ENCODE measurements at regions not wholly inside any gene's neighbourhood (a gene's known extent, or its start where the extent isn't known, plus 50 kb on each side); places are given as distances from the start of the nearest gene placed in this dataset.
A peak's percentile ranks its signal among the peaks of the same experiment; 100 is the strongest.

- intact Hi-C loops (cut with micrococcal nuclease), result no loop called here
These were observed 329.8 kb downstream of the MCTP2 start for GRCh38 chr15:94561036-94561689.

GRCh38 chr15:94563456-94563855 is 332.1 kb downstream of the MCTP2 start:
- peaks cover 9 to 12% of the 10 kb centered on the region in 2 donors for H3K27me3 Mint-ChIP-seq
- Histone ChIP-seq H3K36me3 (ENCODE audit: insufficient read depth, low read length) (no peaks in the 10 kb centered on the region), H3K27ac (ENCODE audit: low read depth, low read length) (no peak overlapping the region), H3K27me3 (ENCODE audit: insufficient read depth, low read length) (no peaks in the 10 kb centered on the region), H3K9me3 (ENCODE audit: control insufficient read depth in 1 of 2, low read length in 2 of 2) (no peaks in the 10 kb centered on the region), H3K4me3 (ENCODE audit: low read length in 2 of 2) (no peak overlapping the region), H3K4me1 (ENCODE audit: insufficient read depth, low read length) (no peaks in the 10 kb centered on the region)
- H3K36me3 Mint-ChIP-seq, result no peaks in the 10 kb centered on the region
- DNase-seq, result no peak
- H3K27ac Mint-ChIP-seq, result no peak overlapping the region
- ChIA-PET CTCF (ENCODE audit: partially characterized antibody) (no interaction called here), POLR2A (ENCODE audit: partially characterized antibody) (no interaction called here)
- intact Hi-C loops (cut with micrococcal nuclease), result no loop called here
- H3K4me1 Mint-ChIP-seq, result no peaks in the 10 kb centered on the region
- H3K9me3 Mint-ChIP-seq, result peaks cover 0 to 10% (median 3%) of the 10 kb centered on the region in 8 donors
- H3K4me3 Mint-ChIP-seq, result no peak overlapping the region

More at GRCh38 chr15:94561036-94561689, 329.8 kb downstream of the MCTP2 start:
- H3K27me3 ChIP-seq (ENCODE audit: insufficient read depth, low read length), result no peaks in the 10 kb centered on the region
- H3K4me1 ChIP-seq (ENCODE audit: insufficient read depth, low read length), result no peaks in the 10 kb centered on the region
- H3K27ac ChIP-seq (ENCODE audit: low read depth, low read length), result no peak overlapping the region
- ChIA-PET POLR2A (ENCODE audit: partially characterized antibody) (no interaction called here), CTCF (ENCODE audit: partially characterized antibody) (no interaction called here)
- Mint-ChIP-seq H3K9me3 (peaks cover 0 to 10% (median 4%) of the 10 kb centered on the region in 8 donors), H3K36me3 (no peaks in the 10 kb centered on the region), H3K4me1 (no peaks in the 10 kb centered on the region), H3K27ac (no peak overlapping the region), H3K4me3 (no peak overlapping the region), H3K27me3 (peaks cover 6 to 11% of the 10 kb centered on the region in 2 donors)
- H3K4me3 ChIP-seq (ENCODE audit: low read length in 2 of 2), result no peak overlapping the region
- DNase-seq, result no peak
- no peaks in the 10 kb centered on the region for H3K9me3 ChIP-seq (ENCODE audit: control insufficient read depth in 1 of 2, low read length in 2 of 2)
- H3K36me3 ChIP-seq (ENCODE audit: insufficient read depth, low read length), result no peaks in the 10 kb centered on the region

- peaks cover 25 to 27% of the 10 kb centered on the region in 2 donors for H3K27me3 Mint-ChIP-seq
- ChIA-PET POLR2A (ENCODE audit: partially characterized antibody) (no interaction called here), CTCF (ENCODE audit: partially characterized antibody) (no interaction called here)
- no peak overlapping the region for H3K4me3 ChIP-seq (ENCODE audit: low read length in 2 of 2)
- H3K4me1 ChIP-seq (ENCODE audit: insufficient read depth, low read length), result no peaks in the 10 kb centered on the region
- no peaks in the 10 kb centered on the region for H3K9me3 ChIP-seq (ENCODE audit: control insufficient read depth in 1 of 2, low read length in 2 of 2)
- no peak overlapping the region for H3K27ac Mint-ChIP-seq
- intact Hi-C loops (cut with micrococcal nuclease), result no loop called here
- no peaks in the 10 kb centered on the region for H3K36me3 ChIP-seq (ENCODE audit: insufficient read depth, low read length)
- no peaks in the 10 kb centered on the region for H3K27me3 ChIP-seq (ENCODE audit: insufficient read depth, low read length)
- no peak overlapping the region for H3K27ac ChIP-seq (ENCODE audit: low read depth, low read length)
- H3K9me3 Mint-ChIP-seq, result no peaks in the 10 kb centered on the region
- H3K4me1 Mint-ChIP-seq, result peaks cover 3 to 13% (median 7%) of the 10 kb centered on the region in 4 donors
- peaks cover 0 to 3% of the 10 kb centered on the region in 2 donors for H3K36me3 Mint-ChIP-seq
- DNase-seq, result peak in 4 of 5 donors; percentile 9 to 26 (median 18)
- no peak overlapping the region for H3K4me3 Mint-ChIP-seq
These were observed 345.6 kb downstream of the MCTP2 start for GRCh38 chr15:94576889-94577533.

DNA sequence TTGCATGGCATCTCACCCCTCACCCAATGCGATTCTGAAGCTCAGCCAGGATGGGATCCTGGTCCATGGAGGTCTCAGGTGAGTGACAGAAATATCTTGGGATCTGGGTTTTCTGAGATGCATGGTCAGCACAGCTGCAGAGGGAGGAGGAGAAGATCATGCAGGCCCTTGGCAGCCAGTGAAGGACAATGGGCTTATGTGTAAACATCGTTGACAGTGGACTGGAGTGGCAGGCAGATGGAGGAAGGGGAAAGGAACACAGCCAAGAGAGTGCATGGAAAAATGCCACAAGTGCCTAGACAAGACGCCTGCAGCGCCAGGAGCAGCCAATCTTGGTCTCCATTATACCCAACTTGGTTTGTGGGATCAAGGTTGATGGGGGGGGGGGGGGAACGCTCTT is 347.9 kb downstream of the MCTP2 start:
- peaks cover 29 to 34% of the 10 kb centered on the region in 2 donors for H3K27me3 Mint-ChIP-seq
- no peak for DNase-seq
- H3K36me3 ChIP-seq (ENCODE audit: insufficient read depth, low read length), result no peaks in the 10 kb centered on the region
- H3K4me3 Mint-ChIP-seq, result no peak overlapping the region
- no peak overlapping the region for H3K27ac ChIP-seq (ENCODE audit: low read depth, low read length)
- H3K27me3 ChIP-seq (ENCODE audit: insufficient read depth, low read length), result no peaks in the 10 kb centered on the region
- H3K4me3 ChIP-seq (ENCODE audit: low read length in 2 of 2), result no peak overlapping the region
- intact Hi-C loops (cut with micrococcal nuclease), result no loop called here
- peaks cover 8% of the 10 kb centered on the region for H3K4me1 ChIP-seq (ENCODE audit: insufficient read depth, low read length)
- CTCF ChIA-PET (ENCODE audit: partially characterized antibody), result no interaction called here
- peaks cover 10 to 21% (median 15%) of the 10 kb centered on the region in 4 donors for H3K4me1 Mint-ChIP-seq
- H3K27ac Mint-ChIP-seq, result no peak overlapping the region
- POLR2A ChIA-PET (ENCODE audit: partially characterized antibody), result no interaction called here
- H3K9me3 ChIP-seq (ENCODE audit: control insufficient read depth in 1 of 2, low read length in 2 of 2), result no peaks in the 10 kb centered on the region
- H3K9me3 Mint-ChIP-seq, result no peaks in the 10 kb centered on the region
- peaks cover 0 to 3% of the 10 kb centered on the region in 2 donors for H3K36me3 Mint-ChIP-seq

- intact Hi-C loops (cut with micrococcal nuclease), result no loop called here
- H3K27me3 ChIP-seq (ENCODE audit: insufficient read depth, low read length), result no peaks in the 10 kb centered on the region
- peak overlapping the region in 1 of 8 donors; percentile 18 for H3K4me3 Mint-ChIP-seq
- no peaks in the 10 kb centered on the region for H3K9me3 ChIP-seq (ENCODE audit: control insufficient read depth in 1 of 2, low read length in 2 of 2)
- peaks cover 19% of the 10 kb centered on the region for H3K4me1 ChIP-seq (ENCODE audit: insufficient read depth, low read length)
- H3K27me3 Mint-ChIP-seq, result peaks cover 29 to 38% of the 10 kb centered on the region in 2 donors
- H3K36me3 Mint-ChIP-seq, result peaks cover 0 to 3% of the 10 kb centered on the region in 2 donors
- no peaks in the 10 kb centered on the region for H3K36me3 ChIP-seq (ENCODE audit: insufficient read depth, low read length)
- no peak overlapping the region for H3K4me3 ChIP-seq (ENCODE audit: low read length in 2 of 2)
- H3K27ac ChIP-seq (ENCODE audit: low read depth, low read length), result no peak overlapping the region
- no peaks in the 10 kb centered on the region for H3K9me3 Mint-ChIP-seq
- H3K4me1 Mint-ChIP-seq, result peaks cover 19 to 32% (median 25%) of the 10 kb centered on the region in 4 donors
- DNase-seq, result no peak
- CTCF ChIA-PET (ENCODE audit: partially characterized antibody), result no interaction called here
- H3K27ac Mint-ChIP-seq, result no peak overlapping the region
- POLR2A ChIA-PET (ENCODE audit: partially characterized antibody), result no interaction called here
These were observed 349.0 kb downstream of the MCTP2 start for GRCh38 chr15:94580211-94580885.

GRCh38 chr15:94582368-94582767 is 351.0 kb downstream of the MCTP2 start:
- Histone ChIP-seq H3K4me3 (ENCODE audit: low read length in 2 of 2) (no peak overlapping the region), H3K36me3 (ENCODE audit: insufficient read depth, low read length) (no peaks in the 10 kb centered on the region), H3K27me3 (ENCODE audit: insufficient read depth, low read length) (no peaks in the 10 kb centered on the region), H3K27ac (ENCODE audit: low read depth, low read length) (no peak overlapping the region), H3K9me3 (ENCODE audit: control insufficient read depth in 1 of 2, low read length in 2 of 2) (no peaks in the 10 kb centered on the region), H3K4me1 (ENCODE audit: insufficient read depth, low read length) (peaks cover 21% of the 10 kb centered on the region)
- Mint-ChIP-seq H3K36me3 (peaks cover 0 to 3% of the 10 kb centered on the region in 2 donors), H3K27ac (no peak overlapping the region), H3K4me3 (no peak overlapping the region), H3K4me1 (peaks cover 22 to 38% (median 29%) of the 10 kb centered on the region in 4 donors), H3K9me3 (peaks cover 0 to 1% (median 0%) of the 10 kb centered on the region in 8 donors), H3K27me3 (peaks cover 26 to 37% of the 10 kb centered on the region in 2 donors)
- intact Hi-C loops (cut with micrococcal nuclease), result no loop called here
- DNase-seq, result peak in 2 of 5 donors; percentile 2 to 10
- ChIA-PET POLR2A (ENCODE audit: partially characterized antibody) (no interaction called here), CTCF (ENCODE audit: partially characterized antibody) (interaction anchor here (1.4 kb wide), 1 partner anchor 709 kb away, joined by 5 read pairs; no protein-coding TSS in a partner anchor)

DNA sequence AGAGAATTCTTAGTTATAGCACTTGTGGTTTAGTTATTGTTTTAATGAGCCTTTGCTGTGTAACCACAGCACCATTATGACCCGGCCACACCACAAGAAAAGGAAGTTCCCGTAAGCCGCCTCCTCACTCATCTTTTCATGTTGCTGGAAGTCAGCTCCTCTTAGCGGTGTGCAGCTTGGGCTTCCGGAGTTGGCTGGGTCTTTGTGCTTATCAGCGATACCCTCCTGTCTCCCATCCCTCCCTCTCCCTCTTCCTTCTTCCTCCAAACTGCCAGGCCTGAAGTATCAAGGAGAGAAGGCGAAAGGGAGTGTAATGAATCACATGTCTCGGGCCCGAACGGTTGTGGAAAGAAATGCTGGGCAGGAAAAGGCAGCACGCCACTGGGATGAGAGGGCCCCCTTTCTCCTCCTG is 353.5 kb downstream of the MCTP2 start:
- ChIA-PET POLR2A (ENCODE audit: partially characterized antibody) (no interaction called here), CTCF (ENCODE audit: partially characterized antibody) (no interaction called here)
- Mint-ChIP-seq H3K36me3 (peaks cover 0 to 3% of the 10 kb centered on the region in 2 donors), H3K4me3 (peak overlapping the region in 7 of 8 donors; percentile 44 to 80 (median 65)), H3K9me3 (peaks cover 0 to 1% (median 0%) of the 10 kb centered on the region in 8 donors), H3K27ac (peak overlapping the region in 4 of 7 donors; percentile 12 to 80 (median 39)), H3K4me1 (peaks cover 21 to 38% (median 29%) of the 10 kb centered on the region in 4 donors), H3K27me3 (peaks cover 19 to 29% of the 10 kb centered on the region in 2 donors)
- Histone ChIP-seq H3K4me1 (ENCODE audit: insufficient read depth, low read length) (peaks cover 21% of the 10 kb centered on the region), H3K36me3 (ENCODE audit: insufficient read depth, low read length) (no peaks in the 10 kb centered on the region), H3K27me3 (ENCODE audit: insufficient read depth, low read length) (no peaks in the 10 kb centered on the region), H3K9me3 (ENCODE audit: control insufficient read depth in 1 of 2, low read length in 2 of 2) (no peaks in the 10 kb centered on the region), H3K4me3 (ENCODE audit: low read length in 2 of 2) (no peak overlapping the region), H3K27ac (ENCODE audit: low read depth, low read length) (no peak overlapping the region)
- peak; percentile 45 to 63 (median 53) for DNase-seq
- intact Hi-C loops (cut with micrococcal nuclease), result no loop called here

Measured in CD4-positive, alpha-beta memory T cell (primary cell).